Astrocyte (in vitro differentiated cells and primary cell): ENCODE measurements at regions not wholly inside any gene's neighbourhood (a gene's known extent, or its start where the extent isn't known, plus 50 kb on each side); places are given as distances from the start of the nearest gene placed in this dataset.

Source experiments
- EZH2 ChIP-seq: IDR thresholded peaks from 2 replicates; pipeline ENCODE4 v1.6.1; 2012; ENCODE audit warnings: mild to moderate bottlenecking, low read length, inconsistent platforms; ENCODE audit not compliant: insufficient read depth
- TF ChIP-seq, protein P1 (sequence below): IDR thresholded peaks from 2 replicates; pipeline ENCODE4 v1.5.1; 2011; ENCODE audit warnings: low read depth, mild to moderate bottlenecking, inconsistent platforms, low read length, moderate library complexity; ENCODE audit not compliant: insufficient read depth

DNA sequence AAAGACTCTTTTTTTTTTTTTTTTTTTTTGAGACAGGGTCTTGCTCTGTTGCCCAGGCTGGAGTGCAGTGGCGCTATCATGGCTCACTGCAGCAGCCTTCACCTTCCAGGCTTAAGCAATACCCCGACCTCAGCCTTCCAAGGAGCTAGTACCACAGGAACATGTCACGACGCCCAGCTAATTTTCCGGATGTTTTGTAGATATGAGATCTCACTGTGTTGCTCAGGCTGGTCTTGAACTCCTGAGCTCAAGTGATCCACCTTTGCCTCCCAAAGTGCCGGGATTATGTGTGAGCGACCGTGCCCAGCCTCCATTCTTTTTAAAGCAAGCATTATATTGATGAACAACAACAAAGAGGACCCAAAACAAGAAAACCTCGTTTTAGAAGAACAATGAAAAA lies 307.1 kb upstream of the ID2 start:
- TF ChIP-seq, protein P1, sequence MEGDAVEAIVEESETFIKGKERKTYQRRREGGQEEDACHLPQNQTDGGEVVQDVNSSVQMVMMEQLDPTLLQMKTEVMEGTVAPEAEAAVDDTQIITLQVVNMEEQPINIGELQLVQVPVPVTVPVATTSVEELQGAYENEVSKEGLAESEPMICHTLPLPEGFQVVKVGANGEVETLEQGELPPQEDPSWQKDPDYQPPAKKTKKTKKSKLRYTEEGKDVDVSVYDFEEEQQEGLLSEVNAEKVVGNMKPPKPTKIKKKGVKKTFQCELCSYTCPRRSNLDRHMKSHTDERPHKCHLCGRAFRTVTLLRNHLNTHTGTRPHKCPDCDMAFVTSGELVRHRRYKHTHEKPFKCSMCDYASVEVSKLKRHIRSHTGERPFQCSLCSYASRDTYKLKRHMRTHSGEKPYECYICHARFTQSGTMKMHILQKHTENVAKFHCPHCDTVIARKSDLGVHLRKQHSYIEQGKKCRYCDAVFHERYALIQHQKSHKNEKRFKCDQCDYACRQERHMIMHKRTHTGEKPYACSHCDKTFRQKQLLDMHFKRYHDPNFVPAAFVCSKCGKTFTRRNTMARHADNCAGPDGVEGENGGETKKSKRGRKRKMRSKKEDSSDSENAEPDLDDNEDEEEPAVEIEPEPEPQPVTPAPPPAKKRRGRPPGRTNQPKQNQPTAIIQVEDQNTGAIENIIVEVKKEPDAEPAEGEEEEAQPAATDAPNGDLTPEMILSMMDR = no peak
- TF ChIP-seq EZH2 = no peak
